T-helper 1 cell treated with Interleukin-12 subunit alpha and Interleukin-12 subunit beta and Interleukin-4 antibody, amounts not matched to agents 30 μg/mL and 1 μg/mL, for 36 hours (primary cell): ENCODE measurements at regions not wholly inside any gene's neighbourhood (a gene's known extent, or its start where the extent isn't known, plus 50 kb on each side); places are given as distances from the start of the nearest gene placed in this dataset.

Experiments used
- H3K27ac Mint-ChIP-seq: one replicate; pipeline ENCODE4 v1.8.0; 2021; ENCODE audit warnings: mild to moderate bottlenecking, mixed read lengths
- H3K27me3 Mint-ChIP-seq: one replicate; pipeline ENCODE4 v1.8.0; 2021; ENCODE audit warnings: low read depth, mixed read lengths
- H3K36me3 Mint-ChIP-seq: one replicate; pipeline ENCODE4 v1.8.0; 2021; ENCODE audit warnings: low read depth, mixed read lengths
- H3K4me1 Mint-ChIP-seq: one replicate; pipeline ENCODE4 v1.8.0; 2021; ENCODE audit warnings: low read depth, mixed read lengths
- H3K4me3 Mint-ChIP-seq: one replicate; pipeline ENCODE4 v1.8.0; 2021; ENCODE audit warnings: mild to moderate bottlenecking, moderate library complexity, mixed read lengths
- H3K9me3 Mint-ChIP-seq: one replicate; pipeline ENCODE4 v1.8.0; 2021; ENCODE audit warnings: mixed read lengths

GRCh38 chr3:107128946-107129345 lies 248.3 kb upstream of the CCDC54 start:
- Mint-ChIP-seq H3K36me3 (no peaks in the 10 kb centered on the region), H3K27ac (no peak overlapping the region), H3K27me3 (no peaks in the 10 kb centered on the region), H3K4me1 (no peaks in the 10 kb centered on the region), H3K4me3 (no peak overlapping the region), H3K9me3 (no peaks in the 10 kb centered on the region)

- Mint-ChIP-seq H3K4me1 (no peaks in the 10 kb centered on the region), H3K9me3 (no peaks in the 10 kb centered on the region), H3K4me3 (no peak overlapping the region), H3K27ac (no peak overlapping the region), H3K27me3 (no peaks in the 10 kb centered on the region), H3K36me3 (no peaks in the 10 kb centered on the region)
Measured at GRCh38 chr3:107130089-107130700, 247.0 kb upstream of the CCDC54 start.

GRCh38 chr3:107132674-107133073 lies 244.6 kb upstream of the CCDC54 start:
- Mint-ChIP-seq H3K4me3 (no peak overlapping the region), H3K27me3 (no peaks in the 10 kb centered on the region), H3K36me3 (no peaks in the 10 kb centered on the region), H3K9me3 (no peaks in the 10 kb centered on the region), H3K27ac (no peak overlapping the region), H3K4me1 (no peaks in the 10 kb centered on the region)

GRCh38 chr3:107133891-107134290 lies 243.3 kb upstream of the CCDC54 start:
- H3K27ac Mint-ChIP-seq: no peak overlapping the region
- no peaks in the 10 kb centered on the region for H3K36me3 Mint-ChIP-seq
- H3K4me1 Mint-ChIP-seq: no peaks in the 10 kb centered on the region
- no peak overlapping the region for H3K4me3 Mint-ChIP-seq
- H3K9me3 Mint-ChIP-seq: no peaks in the 10 kb centered on the region
- H3K27me3 Mint-ChIP-seq: no peaks in the 10 kb centered on the region

- no peak overlapping the region for H3K27ac Mint-ChIP-seq
Measured at GRCh38 chr3:107142171-107142570, 235.1 kb upstream of the CCDC54 start.

GRCh38 chr3:107142786-107143575 lies 234.3 kb upstream of the CCDC54 start:
- Mint-ChIP-seq H3K9me3 (peaks cover 3% of the 10 kb centered on the region), H3K27ac (no peak overlapping the region), H3K27me3 (no peaks in the 10 kb centered on the region), H3K4me3 (no peak overlapping the region), H3K4me1 (no peaks in the 10 kb centered on the region), H3K36me3 (no peaks in the 10 kb centered on the region)

More at GRCh38 chr3:107142171-107142570, 235.1 kb upstream of the CCDC54 start:
- Mint-ChIP-seq H3K27me3 (no peaks in the 10 kb centered on the region), H3K4me3 (no peak overlapping the region), H3K36me3 (no peaks in the 10 kb centered on the region), H3K4me1 (no peaks in the 10 kb centered on the region), H3K9me3 (peaks cover 3% of the 10 kb centered on the region)

- Mint-ChIP-seq H3K9me3 (no peaks in the 10 kb centered on the region), H3K27ac (no peak overlapping the region), H3K4me3 (no peak overlapping the region), H3K4me1 (no peaks in the 10 kb centered on the region), H3K36me3 (no peaks in the 10 kb centered on the region), H3K27me3 (no peaks in the 10 kb centered on the region)
Measured at GRCh38 chr3:107150675-107151074, 226.6 kb upstream of the CCDC54 start.

- Mint-ChIP-seq H3K27me3 (no peaks in the 10 kb centered on the region), H3K27ac (no peak overlapping the region), H3K4me1 (no peaks in the 10 kb centered on the region), H3K9me3 (peaks cover 14% of the 10 kb centered on the region), H3K36me3 (no peaks in the 10 kb centered on the region), H3K4me3 (no peak overlapping the region)
Measured at GRCh38 chr3:107153981-107154380, 223.3 kb upstream of the CCDC54 start.

GRCh38 chr3:107172411-107172810 lies 204.8 kb upstream of the CCDC54 start:
- no peaks in the 10 kb centered on the region for H3K27me3 Mint-ChIP-seq
- H3K27ac Mint-ChIP-seq: no peak overlapping the region
- H3K4me3 Mint-ChIP-seq: no peak overlapping the region
- H3K9me3 Mint-ChIP-seq: peaks cover 5% of the 10 kb centered on the region
- no peaks in the 10 kb centered on the region for H3K4me1 Mint-ChIP-seq
- H3K36me3 Mint-ChIP-seq: no peaks in the 10 kb centered on the region

- H3K9me3 Mint-ChIP-seq: no peaks in the 10 kb centered on the region
- no peaks in the 10 kb centered on the region for H3K27me3 Mint-ChIP-seq
- H3K4me1 Mint-ChIP-seq: no peaks in the 10 kb centered on the region
- no peaks in the 10 kb centered on the region for H3K36me3 Mint-ChIP-seq
- no peak overlapping the region for H3K27ac Mint-ChIP-seq
- no peak overlapping the region for H3K4me3 Mint-ChIP-seq
Measured at GRCh38 chr3:107184375-107184774, 192.9 kb upstream of the CCDC54 start.

GRCh38 chr3:107188262-107188661 lies 189.0 kb upstream of the CCDC54 start:
- no peaks in the 10 kb centered on the region for H3K9me3 Mint-ChIP-seq
- H3K27me3 Mint-ChIP-seq: no peaks in the 10 kb centered on the region
- no peaks in the 10 kb centered on the region for H3K36me3 Mint-ChIP-seq
- H3K4me3 Mint-ChIP-seq: no peak overlapping the region
- H3K4me1 Mint-ChIP-seq: no peaks in the 10 kb centered on the region
- no peak overlapping the region for H3K27ac Mint-ChIP-seq

GRCh38 chr3:107189158-107189791 lies 188.0 kb upstream of the CCDC54 start:
- Mint-ChIP-seq H3K27ac (no peak overlapping the region), H3K4me1 (no peaks in the 10 kb centered on the region), H3K4me3 (no peak overlapping the region), H3K36me3 (no peaks in the 10 kb centered on the region), H3K27me3 (no peaks in the 10 kb centered on the region), H3K9me3 (no peaks in the 10 kb centered on the region)

GRCh38 chr3:107193116-107193515 lies 184.1 kb upstream of the CCDC54 start:
- Mint-ChIP-seq H3K27me3 (peaks cover 8% of the 10 kb centered on the region), H3K27ac (no peak overlapping the region)

GRCh38 chr3:107198581-107199181 lies 178.6 kb upstream of the CCDC54 start:
- no peaks in the 10 kb centered on the region for H3K4me1 Mint-ChIP-seq
- H3K27ac Mint-ChIP-seq: no peak overlapping the region
- no peak overlapping the region for H3K4me3 Mint-ChIP-seq
- H3K27me3 Mint-ChIP-seq: peaks cover 11% of the 10 kb centered on the region
- H3K9me3 Mint-ChIP-seq: no peaks in the 10 kb centered on the region
- H3K36me3 Mint-ChIP-seq: no peaks in the 10 kb centered on the region

More at GRCh38 chr3:107193116-107193515, 184.1 kb upstream of the CCDC54 start:
- Mint-ChIP-seq H3K36me3 (no peaks in the 10 kb centered on the region), H3K4me1 (no peaks in the 10 kb centered on the region), H3K4me3 (no peak overlapping the region), H3K9me3 (no peaks in the 10 kb centered on the region)

GRCh38 chr3:107201146-107201545 lies 176.1 kb upstream of the CCDC54 start:
- H3K4me1 Mint-ChIP-seq: no peaks in the 10 kb centered on the region
- H3K9me3 Mint-ChIP-seq: no peaks in the 10 kb centered on the region
- H3K27ac Mint-ChIP-seq: no peak overlapping the region
- no peaks in the 10 kb centered on the region for H3K36me3 Mint-ChIP-seq
- no peak overlapping the region for H3K4me3 Mint-ChIP-seq
- peaks cover 8% of the 10 kb centered on the region for H3K27me3 Mint-ChIP-seq
